ENCODE measurements at regions not wholly inside any gene's neighbourhood (a gene's known extent, or its start where the extent isn't known, plus 50 kb on each side); places are given as distances from the start of the nearest gene placed in this dataset.

DNA sequence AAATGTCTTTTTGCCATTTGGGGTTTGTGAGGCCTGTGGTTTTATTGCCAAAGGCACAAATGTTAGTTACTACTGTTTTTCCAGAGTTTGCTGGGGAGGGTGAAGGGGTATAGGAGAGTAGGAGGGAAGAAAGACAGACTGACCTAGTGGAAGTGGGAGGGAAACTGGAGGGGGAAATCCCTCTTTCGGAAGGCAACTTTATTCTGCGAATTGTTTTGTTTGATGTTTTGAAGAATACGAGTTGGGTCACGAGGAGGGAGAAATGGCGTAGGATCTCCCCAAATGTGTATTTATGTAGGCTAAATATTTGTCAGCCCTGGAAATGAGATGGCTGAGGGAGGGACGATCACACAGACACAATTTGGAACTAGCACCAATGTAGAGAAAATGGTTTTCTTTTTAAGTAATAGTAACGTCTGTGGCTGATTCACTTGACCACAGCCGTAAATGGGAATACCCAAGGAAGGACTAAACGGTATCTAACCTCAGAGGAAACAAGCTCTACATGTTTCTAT lies 172.3 kb downstream of the ICOS start:
- no peak for DNase-seq (ENCODE audit: low read depth in 3 of 3)

GRCh38 chr2:204109681-204110080 lies 173.1 kb downstream of the ICOS start:
- no peak for DNase-seq (ENCODE audit: low read depth in 3 of 3)

DNA sequence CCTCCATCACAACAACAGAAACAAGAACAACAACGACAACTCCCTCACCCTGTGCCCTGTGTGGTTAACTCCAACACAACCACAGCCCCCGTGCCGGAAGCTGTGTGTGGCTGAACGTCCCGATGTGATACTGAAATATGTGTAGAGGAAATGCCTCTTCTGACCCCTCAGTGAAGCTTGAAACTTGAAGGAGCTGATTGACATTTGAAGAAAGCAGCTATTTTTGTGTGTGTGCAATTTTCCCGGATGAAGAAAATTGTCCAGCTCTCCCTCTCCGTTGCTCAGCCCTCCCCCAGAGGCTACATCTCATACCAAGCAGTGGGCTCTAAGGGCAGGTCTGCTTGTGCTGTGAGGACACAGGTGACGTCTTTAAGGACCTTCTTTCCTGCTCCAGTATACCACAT lies 173.8 kb downstream of the ICOS start:
- DNase-seq (ENCODE audit: low read depth in 3 of 3), result peak in 2 of 3 experiments; percentile 22 to 24

DNA sequence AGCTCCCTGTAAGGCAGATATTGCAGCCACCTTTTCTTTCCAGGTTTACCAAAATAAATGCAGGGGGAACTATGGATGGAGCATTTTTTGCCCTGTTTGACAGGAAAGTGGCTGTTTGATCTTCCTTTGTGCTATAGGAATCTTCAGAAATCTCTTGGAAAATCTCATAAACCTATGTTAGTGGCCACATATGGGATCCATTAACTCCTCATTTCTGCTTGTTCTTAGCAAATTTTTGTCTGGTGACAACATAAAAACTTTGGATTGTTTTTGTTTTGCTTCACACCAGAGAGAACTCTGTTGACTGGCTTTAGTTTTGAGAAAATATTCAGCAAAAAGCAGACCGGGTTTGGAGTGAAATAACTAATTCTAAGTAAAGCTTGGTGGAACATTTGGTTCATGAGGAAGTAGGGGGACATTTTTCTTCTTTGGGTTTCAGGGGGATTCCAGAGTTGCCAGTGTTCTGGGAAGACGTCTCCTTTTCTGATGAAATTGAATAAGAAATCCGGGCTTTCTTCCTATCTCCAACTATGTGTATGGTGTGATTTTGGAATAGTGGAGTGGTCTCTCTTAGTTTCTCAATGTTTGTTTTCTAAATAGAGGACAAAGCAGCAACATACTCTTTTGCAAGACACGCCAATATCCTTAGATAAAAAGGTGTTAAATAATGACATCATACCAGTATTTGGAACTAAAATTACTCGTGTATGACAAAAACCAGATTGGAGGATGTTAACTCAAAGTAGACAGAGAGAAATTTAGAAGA lies 174.4 kb downstream of the ICOS start:
- DNase-seq (ENCODE audit: low read depth in 3 of 3), result no peak

DNA sequence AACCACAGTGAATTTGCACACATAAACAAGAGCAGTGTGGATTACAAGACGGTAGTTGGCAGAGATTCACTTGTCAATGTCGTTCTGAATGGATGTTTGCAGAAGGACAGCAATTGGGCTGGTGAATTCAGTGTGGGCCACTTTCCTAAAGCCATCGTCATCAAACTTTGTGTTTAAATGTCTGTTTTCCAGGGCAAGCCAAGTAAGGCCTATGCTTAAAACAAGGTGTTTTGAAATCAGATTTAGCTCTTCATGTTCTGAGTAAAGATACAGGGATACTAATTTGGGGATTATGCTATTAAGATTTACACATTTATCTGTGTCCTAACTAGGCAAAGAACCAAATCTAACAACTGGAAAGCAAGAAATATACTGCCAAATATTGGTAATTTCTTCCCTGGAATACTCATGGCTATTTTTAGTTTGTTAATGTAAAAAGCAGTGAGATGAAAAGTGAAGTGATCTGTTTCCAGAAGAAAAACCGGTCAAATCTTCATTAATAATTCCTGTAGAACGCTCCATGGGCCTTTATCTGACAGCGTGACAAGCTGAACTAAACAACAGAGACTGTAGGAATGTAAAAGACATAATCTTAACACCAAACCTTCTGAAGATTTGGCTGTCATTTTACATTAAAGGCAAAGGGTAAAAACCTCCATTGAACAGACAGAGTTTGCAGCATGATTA lies 175.7 kb downstream of the ICOS start:
- DNase-seq (ENCODE audit: low read depth in 3 of 3), result no peak

- no peak for DNase-seq (ENCODE audit: low read depth in 3 of 3)
Measured at GRCh38 chr2:204114295-204115136, 178.0 kb downstream of the ICOS start.

DNA sequence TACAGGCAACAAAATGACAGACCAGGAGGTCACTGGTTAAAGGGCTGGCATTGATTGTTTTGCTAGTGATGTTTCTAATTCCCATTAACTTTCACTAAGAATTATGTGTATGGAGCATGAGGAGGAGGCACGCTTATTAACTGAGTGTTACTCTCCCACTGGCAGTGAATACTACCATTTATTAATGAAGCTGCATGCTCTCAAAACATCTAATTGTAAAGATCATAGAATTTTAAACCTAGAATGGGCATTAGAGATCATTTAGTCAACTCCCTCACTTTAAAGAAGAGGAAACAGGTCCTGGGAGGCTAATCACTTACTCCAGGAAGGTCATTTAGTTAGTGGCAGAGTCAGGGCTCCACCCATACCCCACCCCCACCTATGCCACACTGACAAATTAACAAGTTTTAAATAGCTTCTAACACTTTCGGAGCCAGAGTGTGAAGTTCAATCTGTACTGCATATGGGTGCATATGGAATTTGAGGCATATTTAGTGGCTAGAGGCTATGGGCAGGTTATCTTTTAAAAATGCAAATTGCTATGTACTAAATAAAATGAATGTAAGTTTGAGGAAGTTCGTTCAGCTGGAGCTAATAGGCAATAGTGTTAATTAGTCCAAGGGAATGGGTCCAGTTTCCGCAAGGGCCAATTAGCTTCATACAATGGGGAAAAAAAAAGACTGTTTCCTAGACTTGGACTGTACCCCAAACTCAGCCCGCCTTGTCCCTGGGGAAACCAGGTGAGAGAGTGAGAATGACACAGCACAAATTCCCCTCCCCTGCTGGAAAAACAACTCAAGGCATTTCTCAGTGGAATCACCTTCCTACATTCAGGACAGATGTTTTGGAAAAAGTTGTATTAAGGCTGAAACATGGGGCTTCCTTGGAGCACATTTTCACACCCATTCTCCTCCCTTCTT lies 178.8 kb downstream of the ICOS start:
- no peak for DNase-seq (ENCODE audit: low read depth in 3 of 3)

DNA sequence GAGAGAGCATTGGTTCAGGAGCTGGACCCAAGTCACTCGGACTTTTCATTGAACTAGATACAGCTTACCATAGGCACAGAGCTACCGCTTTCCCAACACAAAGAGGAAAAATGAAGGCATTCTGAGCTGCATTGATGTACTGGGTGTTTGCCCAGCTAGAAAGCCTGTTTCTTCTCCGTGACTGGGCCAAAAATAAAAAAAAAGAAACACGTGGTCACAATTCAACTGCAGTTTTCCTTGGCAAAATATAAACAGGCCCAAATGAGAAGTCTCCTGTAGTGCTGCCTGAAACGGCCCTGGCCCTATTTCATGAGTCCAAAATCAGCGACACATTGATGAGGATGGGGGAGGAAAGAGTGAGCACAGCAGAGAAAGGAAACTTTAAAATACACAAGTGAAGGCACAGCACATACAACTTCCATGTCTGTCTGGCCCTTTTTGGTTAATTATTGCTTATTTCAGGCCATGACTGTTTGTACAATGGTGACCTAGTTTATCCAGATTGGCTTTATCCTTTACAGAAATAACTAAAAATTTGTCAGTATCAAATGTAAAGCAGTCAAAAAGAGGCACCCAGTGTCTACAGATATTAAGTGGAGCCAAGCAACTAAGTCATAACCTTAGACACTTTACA lies 179.7 kb downstream of the ICOS start:
- DNase-seq (ENCODE audit: low read depth in 3 of 3), result no peak

DNA sequence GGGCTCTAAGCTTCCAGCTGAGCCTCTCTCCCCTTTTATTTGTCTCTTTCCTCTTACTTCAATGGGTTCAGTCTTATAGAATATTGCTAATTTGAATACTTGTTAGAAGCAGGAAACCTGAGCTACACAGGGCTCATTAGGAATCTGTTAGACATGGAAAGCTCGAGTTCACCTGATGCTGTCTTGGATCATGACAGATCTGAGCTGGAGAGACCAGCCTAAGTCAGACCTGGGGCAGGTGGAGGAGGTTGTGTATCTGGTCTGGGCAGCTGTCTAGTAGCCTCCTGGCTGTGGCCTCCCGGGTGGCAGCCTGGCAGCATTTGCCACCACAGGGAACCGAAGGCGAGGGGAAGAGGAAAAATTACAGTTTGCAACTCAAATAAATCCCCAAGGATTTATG lies 185.9 kb downstream of the ICOS start:
- no peak for DNase-seq (ENCODE audit: low read depth in 3 of 3)

DNA sequence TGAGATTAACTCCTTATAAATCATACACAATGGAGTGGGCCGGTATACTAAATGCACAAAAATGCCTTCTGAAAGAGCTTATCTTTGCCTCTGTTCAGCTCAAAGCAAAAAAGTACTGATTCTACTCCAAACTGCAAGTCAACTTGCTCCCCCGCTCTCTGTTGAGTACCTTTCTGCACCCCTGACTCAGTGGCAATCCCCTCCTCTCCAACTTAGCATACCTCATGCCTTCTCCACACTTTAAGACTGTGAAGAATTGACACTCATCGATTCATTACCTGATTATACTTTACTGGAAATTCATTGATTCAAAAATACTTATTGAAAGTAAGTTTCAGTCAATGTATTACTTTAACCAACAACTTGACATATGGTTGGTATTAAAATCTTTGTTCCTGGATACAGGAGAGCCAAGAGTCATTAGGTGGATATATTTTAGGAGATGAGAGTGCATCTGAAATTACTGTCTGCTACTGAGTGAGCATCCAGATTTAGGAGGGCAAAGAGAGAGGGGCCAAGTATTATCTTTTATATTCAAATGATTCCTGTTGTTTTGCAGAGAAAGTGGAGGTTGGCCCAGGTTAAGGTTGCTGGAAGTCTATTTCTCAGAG lies 187.7 kb downstream of the ICOS start:
- no peak for DNase-seq (ENCODE audit: low read depth in 3 of 3)

GRCh38 chr2:204126705-204127104 lies 190.1 kb downstream of the ICOS start:
- no peak for DNase-seq (ENCODE audit: low read depth in 3 of 3)

DNA sequence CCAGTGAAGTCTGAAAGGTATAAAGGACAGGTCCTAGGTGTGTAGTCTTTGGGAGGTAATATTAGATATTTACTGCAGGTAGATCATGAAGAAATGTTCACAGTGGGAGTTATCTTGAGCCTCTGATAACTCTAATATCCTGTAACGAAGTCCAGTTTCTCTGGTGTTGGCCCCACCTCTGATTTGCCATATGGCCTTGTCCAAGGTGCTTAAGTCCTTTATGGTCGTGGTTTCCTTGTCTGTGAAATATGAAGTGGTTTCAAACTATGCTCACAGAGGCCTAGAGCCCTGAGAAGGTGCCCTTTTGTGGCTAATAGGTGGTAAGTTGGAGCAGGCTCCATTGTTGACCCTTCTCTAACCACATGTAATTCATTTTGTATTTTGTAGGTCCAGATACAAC lies 190.7 kb downstream of the ICOS start:
- no peak for DNase-seq (ENCODE audit: low read depth in 3 of 3)

DNA sequence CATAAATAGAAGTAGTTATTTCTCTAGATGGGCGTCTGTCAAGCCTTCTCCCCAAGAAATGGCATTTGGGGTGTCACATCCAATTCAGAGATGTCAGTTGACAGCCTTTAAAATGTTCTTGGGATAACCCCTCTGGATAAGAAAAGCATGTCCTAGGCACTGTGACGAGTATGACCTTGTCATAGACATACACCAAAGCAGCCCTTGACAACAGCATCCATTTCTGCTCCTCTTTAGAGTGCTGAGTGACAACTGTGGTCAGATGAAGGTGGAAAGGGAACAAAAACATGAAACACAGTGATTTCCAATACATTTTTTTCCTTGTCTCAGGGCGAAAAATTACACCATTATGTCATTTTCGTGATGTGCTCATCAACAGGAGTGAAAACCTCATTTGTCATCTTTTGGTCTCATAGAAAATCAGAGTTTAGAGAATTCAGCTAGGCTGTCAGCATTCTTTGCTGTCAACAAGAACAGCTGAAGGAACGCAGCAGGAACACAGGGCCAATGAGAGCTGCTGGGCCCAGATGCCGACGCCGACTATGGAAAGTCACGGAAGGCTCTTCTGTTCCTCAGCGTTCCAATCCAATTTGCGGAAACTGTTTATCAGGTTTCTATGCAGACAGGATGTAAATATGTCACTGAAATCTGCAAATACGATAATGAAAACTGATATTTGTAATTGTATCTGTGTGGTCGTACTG lies 193.2 kb downstream of the ICOS start:
- no peak for DNase-seq (ENCODE audit: low read depth in 3 of 3)

DNA sequence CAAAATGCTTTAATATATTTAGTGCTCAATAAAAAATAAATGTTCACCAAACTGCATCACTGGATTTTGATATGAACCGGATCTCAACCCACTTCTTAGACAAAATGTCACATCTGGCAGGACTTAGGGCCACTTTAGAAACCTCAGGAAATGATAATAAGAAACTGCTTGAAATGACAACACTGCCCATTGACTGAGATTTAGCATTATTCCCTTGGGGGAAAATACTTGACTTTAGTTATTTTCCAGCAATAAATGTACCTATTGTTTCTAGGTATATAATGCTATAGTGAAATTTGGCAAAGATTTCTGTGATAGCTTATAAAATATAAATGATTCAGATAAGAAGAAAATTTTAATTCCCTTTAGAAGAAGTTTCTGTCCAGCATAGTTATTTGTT lies 195.1 kb downstream of the ICOS start:
- no peak for DNase-seq (ENCODE audit: low read depth in 3 of 3)

GRCh38 chr2:204133476-204133875 lies 196.9 kb downstream of the ICOS start:
- no peak for DNase-seq (ENCODE audit: low read depth in 3 of 3)

GRCh38 chr2:204134421-204134820 lies 197.9 kb downstream of the ICOS start:
- no peak for DNase-seq (ENCODE audit: low read depth in 3 of 3)

DNA sequence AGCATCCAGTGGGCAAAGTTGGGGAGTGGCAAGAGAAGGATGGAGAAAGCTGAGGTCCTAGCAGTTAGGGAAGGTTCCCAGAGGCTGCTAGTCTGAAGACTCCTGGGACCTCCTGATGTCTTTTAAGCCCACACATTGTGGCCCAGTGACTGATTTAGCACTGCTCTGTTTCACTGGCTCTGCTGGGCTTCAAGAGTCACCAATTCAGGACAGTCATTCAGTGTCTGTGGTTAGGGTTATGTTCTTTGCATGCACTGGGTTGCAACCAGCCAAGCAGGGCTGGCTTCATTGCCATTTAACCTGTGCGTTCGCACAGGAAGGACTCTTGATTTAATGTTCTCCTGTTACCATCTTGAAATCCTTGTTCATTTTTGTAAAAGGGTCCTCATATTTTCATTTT lies 199.2 kb downstream of the ICOS start:
- no peak for DNase-seq (ENCODE audit: low read depth in 3 of 3)

DNA sequence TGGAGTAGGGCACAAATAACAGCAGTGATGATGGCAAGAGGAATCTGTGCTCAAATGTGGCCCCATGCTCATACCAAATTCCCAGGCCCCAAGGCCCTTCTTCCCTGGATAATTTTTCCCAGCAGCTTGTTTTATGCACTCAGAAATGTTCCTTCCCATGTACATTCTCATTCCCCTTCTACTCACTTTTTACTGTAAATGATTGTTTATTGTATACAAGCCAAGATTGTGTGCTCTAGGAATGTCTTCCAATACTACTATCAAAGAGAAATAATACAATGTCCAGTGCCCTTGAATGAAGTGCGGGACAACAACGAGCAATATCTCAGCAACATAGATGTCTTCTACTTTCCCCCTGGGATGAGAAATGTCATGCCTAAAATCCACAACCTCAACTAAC lies 201.6 kb downstream of the ICOS start:
- DNase-seq (ENCODE audit: low read depth in 3 of 3), result no peak

GRCh38 chr2:204140246-204140645 lies 203.7 kb downstream of the ICOS start:
- DNase-seq (ENCODE audit: low read depth in 3 of 3), result no peak
